ENCODE measurements at regions not wholly inside any gene's neighbourhood (a gene's known extent, or its start where the extent isn't known, plus 50 kb on each side); places are given as distances from the start of the nearest gene placed in this dataset.

DNA sequence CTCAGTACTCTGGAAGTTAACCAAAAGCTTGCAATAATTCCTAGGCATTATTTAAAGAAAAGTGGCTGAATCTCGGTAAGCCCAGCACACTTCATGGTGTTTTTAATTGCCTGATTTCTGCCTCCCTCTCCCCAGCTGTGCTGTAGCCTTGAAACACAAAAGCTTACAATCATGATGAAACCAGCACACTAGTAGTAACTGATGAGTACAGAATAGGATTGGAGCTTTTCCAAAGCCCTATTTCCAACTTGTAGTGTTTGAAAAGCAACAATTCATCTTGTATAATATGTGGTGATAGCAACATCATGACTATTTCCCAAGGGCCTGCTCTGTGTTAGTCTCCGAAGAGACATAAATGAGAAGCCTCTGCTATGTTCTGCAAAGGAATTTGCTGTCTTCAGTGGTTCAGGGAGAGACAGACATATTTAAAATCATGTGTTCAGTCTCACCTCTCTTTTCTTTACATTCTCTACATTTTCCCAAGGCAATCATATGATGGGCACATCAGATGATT, 1015.0 kb downstream of the BCL11A start:
- no peak overlapping the region for H3K27ac ChIP-seq (ENCODE audit: low read depth, low read length)
- H3K4me1 ChIP-seq (ENCODE audit: insufficient read depth, low read length): no peaks in the 10 kb centered on the region
- no peak overlapping the region for H3K4me3 ChIP-seq (ENCODE audit: low read depth in 1 of 2, low read length in 2 of 2)
- no peaks in the 10 kb centered on the region for H3K27me3 ChIP-seq (ENCODE audit: control insufficient read depth in 1 of 2, insufficient read depth in 2 of 2, low read length in 2 of 2)
- H3K9ac ChIP-seq (ENCODE audit: low read length): no peak overlapping the region
- no peaks in the 10 kb centered on the region for H3K36me3 ChIP-seq (ENCODE audit: insufficient read depth, low read length)
- no peaks in the 10 kb centered on the region for H3K9me3 ChIP-seq (ENCODE audit: low read length)

DNA sequence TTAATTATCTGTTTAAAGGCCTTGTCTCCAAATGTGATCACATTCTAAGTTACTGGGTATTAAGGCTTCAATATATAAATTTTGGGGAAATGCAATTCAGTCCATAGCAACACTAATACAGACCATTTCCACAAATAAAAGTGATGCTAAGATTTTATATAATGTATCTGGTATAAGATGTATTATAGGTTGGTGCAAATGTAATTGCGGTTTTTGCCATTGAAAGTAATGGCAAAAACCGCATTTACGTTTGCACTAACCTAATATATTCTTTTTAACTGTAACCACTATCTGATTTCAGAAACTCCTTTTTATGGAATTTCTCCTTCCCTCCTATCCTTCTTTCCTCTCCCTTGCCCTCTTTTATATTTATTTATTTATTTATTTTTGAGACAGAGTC, 1020.6 kb downstream of the BCL11A start:
- no peaks in the 10 kb centered on the region for H3K36me3 ChIP-seq (ENCODE audit: insufficient read depth, low read length)
- H3K4me1 ChIP-seq (ENCODE audit: insufficient read depth, low read length): no peaks in the 10 kb centered on the region
- H3K4me3 ChIP-seq (ENCODE audit: low read depth in 1 of 2, low read length in 2 of 2): no peak overlapping the region
- no peak overlapping the region for H3K9ac ChIP-seq (ENCODE audit: low read length)
- no peaks in the 10 kb centered on the region for H3K27me3 ChIP-seq (ENCODE audit: control insufficient read depth in 1 of 2, insufficient read depth in 2 of 2, low read length in 2 of 2)
- H3K27ac ChIP-seq (ENCODE audit: low read depth, low read length): no peak overlapping the region
- H3K9me3 ChIP-seq (ENCODE audit: low read length): no peaks in the 10 kb centered on the region

DNA sequence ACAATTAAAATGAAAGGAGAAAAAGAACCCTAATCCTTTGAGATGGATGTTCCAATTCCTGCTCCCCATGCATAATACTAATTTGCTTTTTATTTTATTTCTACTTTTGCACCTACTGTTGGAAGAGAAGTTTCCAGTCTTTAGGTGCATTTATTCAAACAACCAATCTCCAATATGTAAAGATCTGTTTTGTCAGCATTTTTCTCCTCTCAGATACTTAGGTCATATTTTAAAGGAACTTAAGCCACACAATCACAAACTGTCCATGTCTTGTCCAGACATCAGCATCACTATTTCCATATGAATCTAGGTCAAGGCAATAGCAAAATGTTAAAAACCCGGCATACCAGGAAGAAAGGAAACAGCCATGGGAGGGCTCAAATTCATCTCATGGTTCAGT, 1023.2 kb downstream of the BCL11A start:
- H3K36me3 ChIP-seq (ENCODE audit: insufficient read depth, low read length): no peaks in the 10 kb centered on the region
- no peak overlapping the region for H3K9ac ChIP-seq (ENCODE audit: low read length)
- H3K27me3 ChIP-seq (ENCODE audit: control insufficient read depth in 1 of 2, insufficient read depth in 2 of 2, low read length in 2 of 2): no peaks in the 10 kb centered on the region
- H3K4me3 ChIP-seq (ENCODE audit: low read depth in 1 of 2, low read length in 2 of 2): no peak overlapping the region
- H3K27ac ChIP-seq (ENCODE audit: low read depth, low read length): no peak overlapping the region
- no peaks in the 10 kb centered on the region for H3K4me1 ChIP-seq (ENCODE audit: insufficient read depth, low read length)
- H3K9me3 ChIP-seq (ENCODE audit: low read length): no peaks in the 10 kb centered on the region

DNA sequence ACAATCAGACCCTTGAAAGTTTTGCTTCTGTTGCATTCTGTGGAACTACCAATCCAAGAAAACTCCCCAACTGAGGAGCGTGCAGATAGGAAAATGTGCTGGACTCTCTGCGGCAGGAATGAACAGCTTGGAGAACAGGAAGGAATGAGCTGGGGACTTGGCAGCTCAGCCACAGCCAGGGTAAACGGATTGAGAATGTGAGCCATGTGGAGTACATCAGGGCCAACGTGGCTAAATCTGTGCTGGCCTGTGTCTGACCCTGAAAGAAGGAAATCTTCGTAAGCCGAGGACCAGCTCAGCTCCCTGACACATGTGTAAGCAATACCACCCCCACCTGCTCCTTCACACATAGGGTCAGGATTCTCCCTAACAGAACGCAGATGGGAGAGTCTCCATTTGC, 1023.7 kb downstream of the BCL11A start:
- H3K27ac ChIP-seq (ENCODE audit: low read depth, low read length): no peak overlapping the region
- no peak overlapping the region for H3K4me3 ChIP-seq (ENCODE audit: low read depth in 1 of 2, low read length in 2 of 2)
- no peaks in the 10 kb centered on the region for H3K9me3 ChIP-seq (ENCODE audit: low read length)
- no peak overlapping the region for H3K9ac ChIP-seq (ENCODE audit: low read length)
- no peaks in the 10 kb centered on the region for H3K36me3 ChIP-seq (ENCODE audit: insufficient read depth, low read length)
- no peaks in the 10 kb centered on the region for H3K4me1 ChIP-seq (ENCODE audit: insufficient read depth, low read length)
- H3K27me3 ChIP-seq (ENCODE audit: control insufficient read depth in 1 of 2, insufficient read depth in 2 of 2, low read length in 2 of 2): no peaks in the 10 kb centered on the region

DNA sequence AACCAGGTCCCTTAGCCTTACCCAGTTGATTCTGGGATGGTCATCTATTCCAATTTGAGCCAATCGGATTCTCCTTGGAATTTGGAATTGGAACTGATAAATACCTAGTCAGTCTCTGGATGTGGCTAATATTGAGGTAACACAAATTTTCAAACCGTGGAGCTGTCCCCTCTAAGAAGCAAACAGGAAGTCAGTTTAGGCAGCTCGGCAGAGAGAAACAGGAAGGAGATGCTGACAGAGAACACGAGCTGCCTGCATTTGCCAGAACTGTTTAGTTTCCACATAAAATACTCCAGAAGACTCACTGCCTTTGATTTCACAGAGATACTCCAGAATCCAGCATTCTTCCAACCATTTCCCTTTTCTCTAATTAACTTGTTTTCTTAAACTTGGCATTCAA, 1024.9 kb downstream of the BCL11A start:
- no peaks in the 10 kb centered on the region for H3K4me1 ChIP-seq (ENCODE audit: insufficient read depth, low read length)
- H3K27me3 ChIP-seq (ENCODE audit: control insufficient read depth in 1 of 2, insufficient read depth in 2 of 2, low read length in 2 of 2): no peaks in the 10 kb centered on the region
- H3K9ac ChIP-seq (ENCODE audit: low read length): no peak overlapping the region
- no peaks in the 10 kb centered on the region for H3K9me3 ChIP-seq (ENCODE audit: low read length)
- no peaks in the 10 kb centered on the region for H3K36me3 ChIP-seq (ENCODE audit: insufficient read depth, low read length)
- no peak overlapping the region for H3K4me3 ChIP-seq (ENCODE audit: low read depth in 1 of 2, low read length in 2 of 2)
- no peak overlapping the region for H3K27ac ChIP-seq (ENCODE audit: low read depth, low read length)

DNA sequence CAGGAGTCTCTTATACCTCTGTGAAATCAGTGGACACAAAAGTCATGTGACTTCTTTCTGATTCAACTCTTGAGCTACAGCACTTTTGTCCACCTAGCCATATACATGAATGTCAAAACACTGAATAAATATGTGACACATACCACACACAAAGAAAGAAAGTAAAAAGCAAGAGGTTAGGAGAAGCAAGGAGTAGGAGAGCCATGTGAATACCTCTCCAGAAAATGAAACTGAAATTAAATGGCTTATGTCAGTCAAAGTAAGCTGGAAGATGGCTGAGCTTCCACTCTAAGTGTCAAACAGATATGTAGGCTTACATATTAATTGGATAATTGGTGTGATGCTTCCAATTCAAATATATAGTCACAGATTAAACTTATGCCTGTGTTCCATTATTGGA, 1050.5 kb downstream of the BCL11A start:
- Histone ChIP-seq H3K9ac (ENCODE audit: low read length) (no peak overlapping the region), H3K27ac (ENCODE audit: low read depth, low read length) (no peak overlapping the region), H3K27me3 (ENCODE audit: control insufficient read depth in 1 of 2, insufficient read depth in 2 of 2, low read length in 2 of 2) (no peaks in the 10 kb centered on the region), H3K4me3 (ENCODE audit: low read depth in 1 of 2, low read length in 2 of 2) (no peak overlapping the region), H3K36me3 (ENCODE audit: insufficient read depth, low read length) (no peaks in the 10 kb centered on the region), H3K4me1 (ENCODE audit: insufficient read depth, low read length) (no peaks in the 10 kb centered on the region), H3K9me3 (ENCODE audit: low read length) (no peaks in the 10 kb centered on the region)

DNA sequence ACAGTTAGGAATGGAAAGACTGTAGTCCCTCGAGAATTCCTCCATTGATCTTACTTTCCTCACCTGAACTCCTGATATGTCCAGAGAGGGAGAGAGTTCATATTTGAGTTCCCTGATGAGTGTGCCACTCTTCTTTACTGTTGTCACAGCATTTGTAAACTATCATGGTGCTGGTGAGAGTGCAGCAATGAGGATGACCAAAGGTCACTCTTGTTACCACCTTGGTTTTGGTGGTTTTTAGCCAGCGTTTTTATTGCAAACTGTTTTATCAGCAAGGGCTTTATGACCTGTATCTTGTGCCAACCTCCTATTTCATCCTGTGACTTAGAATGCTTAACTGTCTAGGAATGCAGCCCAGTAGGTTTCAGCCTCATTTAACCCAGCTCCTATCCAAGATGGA, 1062.5 kb downstream of the BCL11A start:
- Histone ChIP-seq H3K4me3 (ENCODE audit: low read depth in 1 of 2, low read length in 2 of 2) (no peak overlapping the region), H3K9me3 (ENCODE audit: low read length) (no peaks in the 10 kb centered on the region), H3K9ac (ENCODE audit: low read length) (no peak overlapping the region), H3K4me1 (ENCODE audit: insufficient read depth, low read length) (no peaks in the 10 kb centered on the region), H3K27ac (ENCODE audit: low read depth, low read length) (no peak overlapping the region), H3K27me3 (ENCODE audit: control insufficient read depth in 1 of 2, insufficient read depth in 2 of 2, low read length in 2 of 2) (no peaks in the 10 kb centered on the region), H3K36me3 (ENCODE audit: insufficient read depth, low read length) (no peaks in the 10 kb centered on the region)

DNA sequence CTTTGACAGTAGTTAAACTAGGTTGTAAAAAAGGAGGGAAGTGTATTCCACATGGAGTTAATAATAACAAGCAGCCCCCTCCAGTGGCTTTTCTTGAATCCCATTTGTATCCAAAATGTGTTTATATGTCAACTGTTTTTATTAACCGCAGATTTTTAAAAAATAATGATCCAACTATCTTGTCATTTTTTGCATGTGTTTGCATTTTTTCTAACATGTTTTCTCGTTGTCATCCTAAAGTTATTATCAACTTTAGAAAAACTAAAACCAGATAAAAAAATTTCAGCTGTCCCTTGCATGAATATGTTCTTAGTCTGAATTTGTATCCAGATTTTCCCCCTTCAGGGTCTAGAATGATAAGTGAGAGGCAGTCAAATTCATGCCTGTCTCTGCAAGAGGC, 1063.3 kb downstream of the BCL11A start:
- H3K27me3 ChIP-seq (ENCODE audit: control insufficient read depth in 1 of 2, insufficient read depth in 2 of 2, low read length in 2 of 2): no peaks in the 10 kb centered on the region
- H3K36me3 ChIP-seq (ENCODE audit: insufficient read depth, low read length): no peaks in the 10 kb centered on the region
- no peak overlapping the region for H3K9ac ChIP-seq (ENCODE audit: low read length)
- H3K4me3 ChIP-seq (ENCODE audit: low read depth in 1 of 2, low read length in 2 of 2): no peak overlapping the region
- H3K27ac ChIP-seq (ENCODE audit: low read depth, low read length): no peak overlapping the region
- no peaks in the 10 kb centered on the region for H3K4me1 ChIP-seq (ENCODE audit: insufficient read depth, low read length)
- H3K9me3 ChIP-seq (ENCODE audit: low read length): no peaks in the 10 kb centered on the region

DNA sequence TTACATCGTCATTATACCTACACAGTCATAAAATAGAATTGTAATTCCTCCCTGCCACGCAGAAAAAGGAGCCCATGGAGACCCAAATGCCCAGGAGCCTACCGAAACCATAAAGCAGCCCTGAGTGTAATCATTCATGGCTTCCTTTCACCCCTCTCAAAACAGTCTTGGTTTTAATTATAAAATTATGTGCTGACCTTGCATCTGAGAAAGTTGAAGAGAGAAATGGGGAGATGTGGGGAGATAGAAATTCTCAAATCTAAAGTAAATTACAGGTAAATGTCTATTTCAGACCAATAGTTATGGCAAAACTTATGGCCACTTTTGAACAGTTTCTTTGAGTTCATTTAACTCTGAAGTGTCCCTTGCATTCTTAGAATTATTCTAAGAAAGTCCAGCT, 1068.8 kb downstream of the BCL11A start:
- no peaks in the 10 kb centered on the region for H3K27me3 ChIP-seq (ENCODE audit: control insufficient read depth in 1 of 2, insufficient read depth in 2 of 2, low read length in 2 of 2)
- no peaks in the 10 kb centered on the region for H3K9me3 ChIP-seq (ENCODE audit: low read length)
- no peak overlapping the region for H3K4me3 ChIP-seq (ENCODE audit: low read depth in 1 of 2, low read length in 2 of 2)
- H3K4me1 ChIP-seq (ENCODE audit: insufficient read depth, low read length): no peaks in the 10 kb centered on the region
- H3K36me3 ChIP-seq (ENCODE audit: insufficient read depth, low read length): no peaks in the 10 kb centered on the region
- no peak overlapping the region for H3K27ac ChIP-seq (ENCODE audit: low read depth, low read length)
- no peak overlapping the region for H3K9ac ChIP-seq (ENCODE audit: low read length)

DNA sequence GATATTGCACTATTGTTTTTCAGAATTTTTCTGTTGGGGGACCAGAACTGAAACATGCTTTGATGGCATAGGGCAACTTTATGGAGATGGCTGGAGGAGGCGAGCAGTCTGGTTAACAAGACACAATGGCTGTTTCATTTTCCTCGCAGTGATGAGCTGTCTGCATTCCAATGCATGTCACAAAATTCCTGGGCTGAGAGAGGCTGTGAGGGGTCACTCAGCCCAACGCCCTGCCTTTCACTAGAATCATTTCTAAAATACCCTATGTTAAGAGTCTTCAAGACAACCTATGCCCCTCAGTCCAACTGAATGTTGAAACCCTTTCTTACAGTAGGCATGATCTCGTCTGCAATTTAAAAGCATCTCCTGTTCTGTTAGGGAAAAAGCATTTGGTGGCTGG, 1090.0 kb downstream of the BCL11A start:
- no peak overlapping the region for H3K4me3 ChIP-seq (ENCODE audit: low read depth in 1 of 2, low read length in 2 of 2)
- H3K27me3 ChIP-seq (ENCODE audit: control insufficient read depth in 1 of 2, insufficient read depth in 2 of 2, low read length in 2 of 2): no peaks in the 10 kb centered on the region
- H3K9ac ChIP-seq (ENCODE audit: low read length): no peak overlapping the region
- H3K36me3 ChIP-seq (ENCODE audit: insufficient read depth, low read length): no peaks in the 10 kb centered on the region
- H3K9me3 ChIP-seq (ENCODE audit: low read length): no peaks in the 10 kb centered on the region
- no peak overlapping the region for H3K27ac ChIP-seq (ENCODE audit: low read depth, low read length)
- no peaks in the 10 kb centered on the region for H3K4me1 ChIP-seq (ENCODE audit: insufficient read depth, low read length)

DNA sequence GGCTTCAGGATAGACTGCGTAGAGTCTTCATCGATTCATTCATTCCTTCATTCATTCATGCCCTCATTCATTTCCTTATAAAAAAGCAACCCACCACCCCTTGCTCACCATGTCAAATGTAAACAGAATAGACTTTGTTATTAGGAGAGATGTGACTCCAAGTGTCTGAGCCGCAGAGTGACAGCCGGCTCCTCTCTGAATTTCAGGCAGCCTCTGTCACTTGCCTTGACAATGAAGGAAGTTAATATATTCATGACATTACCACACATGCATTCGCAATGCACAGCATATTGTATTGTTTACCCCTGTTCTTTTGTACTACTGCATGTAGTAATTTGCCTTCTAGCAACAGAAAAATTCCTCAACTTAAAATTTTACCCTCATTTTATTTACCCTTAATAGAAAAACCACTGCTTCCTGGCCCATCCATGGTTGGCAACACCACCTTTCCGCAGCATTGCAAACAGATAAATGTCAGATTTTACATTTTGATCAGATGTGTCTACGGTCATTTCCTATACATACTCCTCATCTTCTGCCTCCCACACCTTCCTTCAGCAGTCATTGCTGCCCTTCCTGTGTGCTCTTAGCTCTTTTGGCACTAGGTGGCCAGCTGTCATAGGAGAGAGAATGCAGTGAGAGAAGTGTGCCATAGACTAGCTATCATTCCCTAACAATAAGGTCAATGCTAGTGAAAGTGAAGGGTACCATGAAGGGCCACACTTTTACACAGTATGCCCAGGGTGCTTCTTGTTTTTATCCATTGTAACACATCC, 1090.8 kb downstream of the BCL11A start:
- Histone ChIP-seq H3K27me3 (ENCODE audit: control insufficient read depth in 1 of 2, insufficient read depth in 2 of 2, low read length in 2 of 2) (no peaks in the 10 kb centered on the region), H3K9ac (ENCODE audit: low read length) (no peak overlapping the region), H3K27ac (ENCODE audit: low read depth, low read length) (no peak overlapping the region), H3K4me1 (ENCODE audit: insufficient read depth, low read length) (no peaks in the 10 kb centered on the region), H3K9me3 (ENCODE audit: low read length) (no peaks in the 10 kb centered on the region), H3K4me3 (ENCODE audit: low read depth in 1 of 2, low read length in 2 of 2) (no peak overlapping the region), H3K36me3 (ENCODE audit: insufficient read depth, low read length) (no peaks in the 10 kb centered on the region)

DNA sequence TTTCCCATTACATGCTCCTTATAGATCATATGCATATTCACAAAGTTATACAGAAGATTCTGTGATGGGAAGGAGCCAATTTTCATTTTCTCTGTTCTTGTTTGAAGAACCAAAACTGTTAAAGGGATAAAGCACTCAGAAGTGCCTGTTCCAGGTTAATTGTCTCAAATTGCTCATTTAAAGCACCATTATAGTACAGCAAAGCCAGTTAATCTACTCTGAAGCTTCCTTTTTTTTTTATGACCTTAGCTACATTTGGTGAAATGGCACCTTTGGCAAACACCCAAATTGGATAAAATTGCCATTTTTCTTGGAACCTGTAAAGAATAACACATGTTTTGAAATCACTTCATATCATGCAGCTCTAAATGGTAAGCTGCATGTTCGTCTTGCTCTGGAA, 1092.3 kb downstream of the BCL11A start:
- Histone ChIP-seq H3K27me3 (ENCODE audit: control insufficient read depth in 1 of 2, insufficient read depth in 2 of 2, low read length in 2 of 2) (no peaks in the 10 kb centered on the region), H3K4me1 (ENCODE audit: insufficient read depth, low read length) (no peaks in the 10 kb centered on the region), H3K9ac (ENCODE audit: low read length) (no peak overlapping the region), H3K36me3 (ENCODE audit: insufficient read depth, low read length) (no peaks in the 10 kb centered on the region), H3K27ac (ENCODE audit: low read depth, low read length) (no peak overlapping the region), H3K4me3 (ENCODE audit: low read depth in 1 of 2, low read length in 2 of 2) (no peak overlapping the region), H3K9me3 (ENCODE audit: low read length) (no peaks in the 10 kb centered on the region)

All from muscle layer of colon (tissue), 2 donors.